ENCODE measurements at regions not wholly inside any gene's neighbourhood (a gene's known extent, or its start where the extent isn't known, plus 50 kb on each side); places are given as distances from the start of the nearest gene placed in this dataset.
"Not testable (repeated sequence)": the region's sequence is repeated elsewhere in the genome, so short reads cannot be mapped to it uniquely, and the experiment has no call there.

GRCh38 chr3:144590854-144591253 is 619.2 kb downstream of the DIPK2A start:
- no peak for DNase-seq (ENCODE audit: extremely low spot score)
- ChIA-PET CTCF (no interaction called here), POLR2A (no interaction called here)
- TF ChIP-seq L3MBTL2 (conservative IDR thresholded peaks at IDR 0.05), result no peak
- TF ChIP-seq ZNF384 (IDR thresholded peaks at IDR 0.05), result no peak
- no peak for TF ChIP-seq ARNT (IDR thresholded peaks at IDR 0.05)
- TF ChIP-seq CTBP1 (IDR thresholded peaks at IDR 0.05; ENCODE audit: borderline replicate concordance), result no peak
- TF ChIP-seq BHLHE40 (IDR thresholded peaks at IDR 0.05; ENCODE audit: borderline replicate concordance), result no peak
- no peak for TF ChIP-seq HDGF (IDR thresholded peaks at IDR 0.05; ENCODE audit: borderline replicate concordance)
- no peak for TF ChIP-seq NFRKB (IDR thresholded peaks at IDR 0.05)
- TF ChIP-seq LEF1 (IDR thresholded peaks at IDR 0.05; ENCODE audit: borderline replicate concordance), result no peak
- TF ChIP-seq FOXK2 (IDR thresholded peaks at IDR 0.05), result no peak
- no peak for TF ChIP-seq FOXM1 (IDR thresholded peaks at IDR 0.05; ENCODE audit: borderline replicate concordance)
- no peak for TF ChIP-seq TARDBP (IDR thresholded peaks at IDR 0.05)
- TF ChIP-seq PKNOX1 (IDR thresholded peaks at IDR 0.05), result no peak

GRCh38 chr3:144593881-144594280 is 622.3 kb downstream of the DIPK2A start:
- ChIA-PET CTCF (no interaction called here), POLR2A (no interaction called here)
- no peak for DNase-seq (ENCODE audit: extremely low spot score)
- no peak for TF ChIP-seq BHLHE40 (IDR thresholded peaks at IDR 0.05; ENCODE audit: borderline replicate concordance)
- no peak for TF ChIP-seq HDGF (IDR thresholded peaks at IDR 0.05; ENCODE audit: borderline replicate concordance)
- TF ChIP-seq TARDBP (IDR thresholded peaks at IDR 0.05), result no peak
- no peak for TF ChIP-seq NFRKB (IDR thresholded peaks at IDR 0.05)
- no peak for TF ChIP-seq CTBP1 (IDR thresholded peaks at IDR 0.05; ENCODE audit: borderline replicate concordance)
- TF ChIP-seq FOXM1 (IDR thresholded peaks at IDR 0.05; ENCODE audit: borderline replicate concordance), result no peak
- TF ChIP-seq SUZ12 (IDR thresholded peaks at IDR 0.05), result no peak

GRCh38 chr3:144620236-144620635 is 648.6 kb downstream of the DIPK2A start:
- CTCF ChIA-PET, POLR2A ChIA-PET: not testable (repeated sequence)

GRCh38 chr3:144622845-144623244 is 651.2 kb downstream of the DIPK2A start:
- no peak for TF ChIP-seq FOXM1 (IDR thresholded peaks at IDR 0.05; ENCODE audit: borderline replicate concordance)
- no peak for TF ChIP-seq ARNT (IDR thresholded peaks at IDR 0.05)
- TF ChIP-seq SP1 (IDR thresholded peaks at IDR 0.05), result no peak
- TF ChIP-seq ELF4 (IDR thresholded peaks at IDR 0.05), result no peak
- TF ChIP-seq NFRKB (IDR thresholded peaks at IDR 0.05), result no peak
- no peak for TF ChIP-seq CTBP1 (IDR thresholded peaks at IDR 0.05; ENCODE audit: borderline replicate concordance)
- no peak for TF ChIP-seq ZNF384 (IDR thresholded peaks at IDR 0.05)
- no peak for TF ChIP-seq LEF1 (IDR thresholded peaks at IDR 0.05; ENCODE audit: borderline replicate concordance)
- no peak for TF ChIP-seq PKNOX1 (IDR thresholded peaks at IDR 0.05)
- no peak for TF ChIP-seq FOXA1 (IDR thresholded peaks at IDR 0.05)
- no peak for TF ChIP-seq L3MBTL2 (conservative IDR thresholded peaks at IDR 0.05)
- no peak for TF ChIP-seq BHLHE40 (IDR thresholded peaks at IDR 0.05; ENCODE audit: borderline replicate concordance)
- TF ChIP-seq TARDBP (IDR thresholded peaks at IDR 0.05), result no peak
- DNase-seq (ENCODE audit: extremely low spot score), result no peak
- CTCF ChIA-PET, result no interaction called here
- POLR2A ChIA-PET, result no interaction called here

More at GRCh38 chr3:144620236-144620635, 648.6 kb downstream of the DIPK2A start:
- DNase-seq (ENCODE audit: extremely low spot score), result not testable (repeated sequence)

- DNase-seq (ENCODE audit: extremely low spot score), result no peak
- ChIA-PET POLR2A (no interaction called here), CTCF (no interaction called here)
- no peak for TF ChIP-seq FOXM1 (IDR thresholded peaks at IDR 0.05; ENCODE audit: borderline replicate concordance)
- TF ChIP-seq PKNOX1 (IDR thresholded peaks at IDR 0.05), result no peak
- TF ChIP-seq HDGF (IDR thresholded peaks at IDR 0.05; ENCODE audit: borderline replicate concordance), result no peak
- TF ChIP-seq TARDBP (IDR thresholded peaks at IDR 0.05), result no peak
- TF ChIP-seq NFRKB (IDR thresholded peaks at IDR 0.05), result no peak
- TF ChIP-seq FOXA1 (IDR thresholded peaks at IDR 0.05), result no peak
- no peak for TF ChIP-seq L3MBTL2 (conservative IDR thresholded peaks at IDR 0.05)
- TF ChIP-seq SP1 (IDR thresholded peaks at IDR 0.05), result no peak
- TF ChIP-seq BHLHE40 (IDR thresholded peaks at IDR 0.05; ENCODE audit: borderline replicate concordance), result no peak
- TF ChIP-seq LEF1 (IDR thresholded peaks at IDR 0.05; ENCODE audit: borderline replicate concordance), result no peak
- TF ChIP-seq ZNF384 (IDR thresholded peaks at IDR 0.05), result no peak
- TF ChIP-seq ELF4 (IDR thresholded peaks at IDR 0.05), result no peak
- no peak for TF ChIP-seq FOXK2 (IDR thresholded peaks at IDR 0.05)
- TF ChIP-seq SUZ12 (IDR thresholded peaks at IDR 0.05), result no peak
- no peak for TF ChIP-seq CTBP1 (IDR thresholded peaks at IDR 0.05; ENCODE audit: borderline replicate concordance)
- no peak for TF ChIP-seq ARNT (IDR thresholded peaks at IDR 0.05)
Measured at GRCh38 chr3:144624656-144625055, 653.0 kb downstream of the DIPK2A start.

- TF ChIP-seq FOXK2 (IDR thresholded peaks at IDR 0.05) (no peak), BHLHE40 (IDR thresholded peaks at IDR 0.05; ENCODE audit: borderline replicate concordance) (no peak), ELF4 (IDR thresholded peaks at IDR 0.05) (no peak), NFRKB (IDR thresholded peaks at IDR 0.05) (no peak), ZNF384 (IDR thresholded peaks at IDR 0.05) (no peak), FOXM1 (IDR thresholded peaks at IDR 0.05; ENCODE audit: borderline replicate concordance) (no peak), L3MBTL2 (conservative IDR thresholded peaks at IDR 0.05) (no peak), SUZ12 (IDR thresholded peaks at IDR 0.05) (no peak), LEF1 (IDR thresholded peaks at IDR 0.05; ENCODE audit: borderline replicate concordance) (no peak), FOXA1 (IDR thresholded peaks at IDR 0.05) (no peak), CTBP1 (IDR thresholded peaks at IDR 0.05; ENCODE audit: borderline replicate concordance) (no peak), TARDBP (IDR thresholded peaks at IDR 0.05) (no peak)
- no peak for DNase-seq (ENCODE audit: extremely low spot score)
- CTCF ChIA-PET, result no interaction called here
- POLR2A ChIA-PET, result no interaction called here
Measured at GRCh38 chr3:144626835-144627234, 655.2 kb downstream of the DIPK2A start.
